GM12864 (cell line): ENCODE measurements at regions not wholly inside any gene's neighbourhood (a gene's known extent, or its start where the extent isn't known, plus 50 kb on each side); places are given as distances from the start of the nearest gene placed in this dataset.
A peak's percentile ranks its signal among the peaks of the same experiment; 100 is the strongest.

Source experiments
- DNase-seq: peaks from one replicate; pipeline ENCODE4 v3.0.0-alpha.2; 2011; ENCODE audit warnings: low read depth
- H3K4me3 ChIP-seq: 2 replicates; pipeline ENCODE4 v1.5.1; 2011; ENCODE audit warnings: mild to moderate bottlenecking, low read depth, low read length, control low read depth
- TF ChIP-seq, protein P1 (sequence below): IDR thresholded peaks from 2 replicates; pipeline ENCODE4 v1.5.1; 2011; ENCODE audit warnings: low read depth, mild to moderate bottlenecking, moderate library complexity, low read length, control low read depth, inconsistent platforms; ENCODE audit errors: missing control alignments

GRCh38 chr16:13863075-13863765, 56.7 kb upstream of the ERCC4 start:
- H3K4me3 ChIP-seq, result no peak overlapping the region
- TF ChIP-seq, protein P1, sequence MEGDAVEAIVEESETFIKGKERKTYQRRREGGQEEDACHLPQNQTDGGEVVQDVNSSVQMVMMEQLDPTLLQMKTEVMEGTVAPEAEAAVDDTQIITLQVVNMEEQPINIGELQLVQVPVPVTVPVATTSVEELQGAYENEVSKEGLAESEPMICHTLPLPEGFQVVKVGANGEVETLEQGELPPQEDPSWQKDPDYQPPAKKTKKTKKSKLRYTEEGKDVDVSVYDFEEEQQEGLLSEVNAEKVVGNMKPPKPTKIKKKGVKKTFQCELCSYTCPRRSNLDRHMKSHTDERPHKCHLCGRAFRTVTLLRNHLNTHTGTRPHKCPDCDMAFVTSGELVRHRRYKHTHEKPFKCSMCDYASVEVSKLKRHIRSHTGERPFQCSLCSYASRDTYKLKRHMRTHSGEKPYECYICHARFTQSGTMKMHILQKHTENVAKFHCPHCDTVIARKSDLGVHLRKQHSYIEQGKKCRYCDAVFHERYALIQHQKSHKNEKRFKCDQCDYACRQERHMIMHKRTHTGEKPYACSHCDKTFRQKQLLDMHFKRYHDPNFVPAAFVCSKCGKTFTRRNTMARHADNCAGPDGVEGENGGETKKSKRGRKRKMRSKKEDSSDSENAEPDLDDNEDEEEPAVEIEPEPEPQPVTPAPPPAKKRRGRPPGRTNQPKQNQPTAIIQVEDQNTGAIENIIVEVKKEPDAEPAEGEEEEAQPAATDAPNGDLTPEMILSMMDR, result no peak
- no peak for DNase-seq

GRCh38 chr16:13864689-13865088, 55.3 kb upstream of the ERCC4 start:
- TF ChIP-seq, protein P1, result no peak
- DNase-seq, result peak; percentile 22
- no peak overlapping the region for H3K4me3 ChIP-seq

- TF ChIP-seq, protein P1, result peak; percentile 76
- H3K4me3 ChIP-seq, result no peak overlapping the region
- peak; percentile 7 for DNase-seq
These were observed 53.9 kb upstream of the ERCC4 start for GRCh38 chr16:13866073-13866472.
